Left lobe of liver (tissue), 2 donors: ENCODE measurements at regions not wholly inside any gene's neighbourhood (a gene's known extent, or its start where the extent isn't known, plus 50 kb on each side); places are given as distances from the start of the nearest gene placed in this dataset.
A peak's percentile ranks its signal among the peaks of the same experiment; 100 is the strongest.
"Not testable (repeated sequence)": the region's sequence is repeated elsewhere in the genome, so short reads cannot be mapped to it uniquely, and the experiment has no call there.

Experiments
- ATAC-seq: fragments of 200-7000 bp; cut with Tn5 transposase; one replicate; pipeline ENCODE4 v1.9.1; 2020; ENCODE audit warnings: mild to moderate bottlenecking, moderate library complexity
- DNase-seq: peaks from one replicate; pipeline ENCODE4 v3.0.0-alpha.2; 2020; ENCODE audit warnings: low spot score
- donor health status: DM: no; HTN: no; CAD: no; lungs with moderate emphysema.
- donor health status: DM: no; HTN: yes; CAD: no.

DNA sequence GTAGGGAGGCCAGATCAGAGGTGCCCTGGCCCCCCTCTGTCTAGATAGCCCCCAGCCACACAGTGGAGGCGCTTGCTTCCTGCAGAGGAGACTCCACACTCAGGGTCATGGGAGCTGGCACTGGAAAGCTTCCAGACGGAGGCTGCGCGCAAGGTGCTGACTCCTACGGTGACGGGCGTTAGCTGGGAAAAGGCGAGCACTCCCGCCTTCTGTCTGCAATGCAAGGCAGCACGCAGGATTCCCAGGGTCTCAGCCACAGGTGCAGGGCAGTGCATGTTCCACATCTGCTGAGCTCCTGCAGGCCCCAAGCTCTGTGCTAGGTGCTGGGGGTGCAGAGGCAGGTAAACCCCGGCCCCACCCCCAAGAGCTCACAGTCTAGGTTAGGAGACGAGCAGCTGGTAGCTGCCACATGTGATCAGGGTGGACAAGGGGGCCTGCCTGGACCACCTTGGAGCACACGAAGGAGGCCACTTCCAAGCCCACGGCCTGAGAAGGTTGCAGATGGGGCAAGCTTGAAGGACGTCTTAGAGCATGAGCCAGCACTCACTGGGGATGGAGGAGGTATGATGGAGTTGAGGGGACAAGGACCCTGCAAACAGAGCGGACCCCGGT, 310.9 kb upstream of the DIO3 start:
- ATAC-seq, result no peak
- DNase-seq, result no peak

DNA sequence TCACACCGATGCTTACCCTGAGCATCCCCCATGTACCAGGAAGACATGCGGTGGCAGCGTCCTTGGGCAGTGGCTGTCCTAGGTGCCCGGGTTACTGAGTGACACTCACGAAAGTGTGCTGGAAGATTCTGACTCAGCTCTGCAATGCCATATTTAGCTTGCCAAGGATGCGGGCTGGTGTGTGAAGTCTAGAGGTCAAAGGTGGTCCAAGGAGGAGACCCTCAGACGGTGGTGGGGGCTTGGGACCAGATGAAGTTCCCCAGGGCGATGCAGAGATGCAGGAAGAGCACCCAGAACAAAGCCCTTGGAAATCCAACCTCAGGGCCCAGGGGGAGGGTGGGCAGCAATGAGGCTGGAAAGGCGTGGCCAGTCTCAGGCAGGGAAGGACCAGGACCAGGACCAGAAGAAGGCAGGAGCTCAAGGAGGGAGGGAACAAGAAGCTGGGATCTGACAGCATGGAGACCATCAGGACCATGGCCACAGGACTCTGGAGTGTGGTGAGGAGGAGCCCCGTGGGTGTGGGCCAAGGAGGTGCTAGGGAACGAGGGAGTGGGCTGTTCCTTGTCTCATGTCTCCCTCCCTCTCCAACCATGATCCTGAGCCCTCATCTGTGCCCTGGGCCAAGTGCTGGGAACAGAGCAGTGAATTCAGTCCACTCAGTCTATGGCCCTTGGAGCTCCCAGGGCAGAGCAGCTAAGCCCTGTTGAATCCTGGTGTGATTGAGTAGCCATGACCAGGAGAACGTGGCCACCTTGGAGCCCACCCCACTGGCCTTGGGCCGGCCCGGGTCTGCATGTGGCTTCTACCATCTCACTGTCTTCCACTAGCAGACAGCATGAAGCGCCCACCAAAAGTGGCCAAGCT, 310.1 kb upstream of the DIO3 start:
- no peak for ATAC-seq
- DNase-seq, result no peak

- DNase-seq (no peak), ATAC-seq (no peak)
These were observed 309.4 kb upstream of the DIO3 start for GRCh38 chr14:101251812-101252442.

GRCh38 chr14:101252443-101253214, 308.7 kb upstream of the DIO3 start:
- ATAC-seq (no peak), DNase-seq (no peak)

- ATAC-seq (no peak), DNase-seq (no peak)
These were observed 307.3 kb upstream of the DIO3 start for GRCh38 chr14:101253948-101254347.

- DNase-seq (no peak), ATAC-seq (no peak)
These were observed 306.2 kb upstream of the DIO3 start for GRCh38 chr14:101254805-101255764.

DNA sequence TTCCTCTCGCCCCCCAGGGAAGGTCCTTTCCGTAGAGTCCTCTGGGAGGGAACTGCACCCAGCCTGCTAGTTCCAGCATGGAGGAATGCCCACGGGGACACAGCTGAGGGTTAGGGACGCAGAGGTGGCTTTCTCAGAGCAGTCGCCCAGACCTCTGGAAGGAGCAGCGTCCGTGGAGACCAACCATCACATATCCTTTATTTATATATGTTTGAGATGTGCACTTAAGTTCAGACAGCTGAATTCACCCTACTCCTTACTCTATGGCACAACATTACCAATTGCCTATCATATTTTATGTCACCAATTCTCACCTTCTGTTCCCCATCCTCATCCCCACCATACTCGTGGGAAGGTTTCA, 305.6 kb upstream of the DIO3 start:
- no peak for ATAC-seq
- no peak for DNase-seq

GRCh38 chr14:101256266-101256665, 305.0 kb upstream of the DIO3 start:
- DNase-seq (no peak), ATAC-seq (no peak)

GRCh38 chr14:101257551-101257950, 303.7 kb upstream of the DIO3 start:
- ATAC-seq, result no peak
- DNase-seq, result no peak

GRCh38 chr14:101259748-101260147, 301.5 kb upstream of the DIO3 start:
- ATAC-seq, result no peak
- no peak for DNase-seq

DNA sequence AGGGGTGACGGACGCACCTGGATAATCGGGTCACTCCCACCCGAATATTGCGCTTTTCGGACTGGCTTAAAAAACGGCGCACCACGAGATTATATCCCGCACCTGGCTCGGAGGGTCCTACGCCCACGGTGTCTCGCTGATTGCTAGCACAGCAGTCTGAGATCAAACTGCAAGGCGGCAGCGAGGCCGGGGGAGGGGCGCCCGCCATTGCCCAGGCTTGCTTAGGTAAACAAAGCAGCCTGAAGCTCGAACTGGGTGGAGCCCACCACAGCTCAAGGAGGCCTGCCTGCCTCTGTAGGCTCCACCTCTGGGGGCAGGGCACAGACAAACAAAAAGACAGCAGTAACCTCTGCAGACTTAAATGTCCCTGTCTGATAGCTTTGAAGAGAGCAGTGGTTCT, 294.9 kb upstream of the DIO3 start:
- ATAC-seq, DNase-seq: not testable (repeated sequence)

DNA sequence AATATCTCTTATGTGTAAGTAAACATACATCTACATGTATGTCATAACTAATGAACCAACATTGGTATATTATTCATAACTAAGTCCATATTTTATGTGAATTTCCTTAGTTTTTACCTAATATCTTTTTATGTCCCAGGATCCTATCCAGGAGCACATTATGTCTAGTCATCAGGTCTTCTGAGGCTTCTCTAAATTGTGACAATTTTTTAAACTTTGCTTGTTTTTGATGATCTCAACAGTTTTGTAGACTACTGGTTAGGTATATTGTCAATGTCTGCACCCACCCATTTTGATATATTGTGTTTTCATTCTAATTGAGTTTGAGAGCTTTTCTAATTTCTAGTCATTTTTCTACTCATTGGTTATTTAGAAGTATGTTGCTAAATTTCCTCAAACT, 288.2 kb upstream of the DIO3 start:
- ATAC-seq (no peak), DNase-seq (no peak)

DNA sequence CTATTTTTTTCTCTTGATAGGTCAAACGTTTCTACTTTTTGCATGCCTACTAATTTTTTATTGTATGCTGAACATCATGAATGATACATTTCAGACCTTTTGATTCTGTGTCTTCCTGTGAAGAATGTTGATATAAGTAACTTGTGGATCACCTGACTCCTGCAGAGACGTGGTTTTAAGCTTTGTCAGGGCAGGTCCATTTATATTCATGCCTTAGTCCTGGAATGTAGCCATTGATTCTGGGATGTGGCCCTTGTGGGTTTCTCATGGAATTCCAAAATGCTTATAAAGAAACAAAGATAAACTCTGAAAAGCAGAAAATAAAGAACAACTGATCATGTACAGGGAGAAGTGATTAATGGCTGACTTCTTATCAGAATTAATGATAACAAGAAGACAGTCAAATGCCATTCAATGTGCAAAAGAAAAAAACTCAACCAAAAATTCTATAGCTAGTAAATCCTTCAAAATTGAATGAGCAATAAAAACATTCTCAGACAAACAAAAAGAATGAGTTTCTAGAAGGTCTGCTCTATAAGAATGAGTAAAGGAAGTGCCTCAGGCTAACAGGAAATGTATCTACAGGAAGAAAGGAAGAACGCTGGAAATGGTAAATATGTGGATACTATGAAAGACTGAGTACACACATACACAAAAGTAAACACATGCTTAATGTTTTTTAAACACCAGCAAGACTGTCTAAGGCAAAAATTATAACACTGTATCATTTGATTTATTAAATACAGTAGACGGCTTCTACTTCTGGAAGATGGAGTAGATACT, 284.8 kb upstream of the DIO3 start:
- no peak for DNase-seq
- no peak for ATAC-seq

DNA sequence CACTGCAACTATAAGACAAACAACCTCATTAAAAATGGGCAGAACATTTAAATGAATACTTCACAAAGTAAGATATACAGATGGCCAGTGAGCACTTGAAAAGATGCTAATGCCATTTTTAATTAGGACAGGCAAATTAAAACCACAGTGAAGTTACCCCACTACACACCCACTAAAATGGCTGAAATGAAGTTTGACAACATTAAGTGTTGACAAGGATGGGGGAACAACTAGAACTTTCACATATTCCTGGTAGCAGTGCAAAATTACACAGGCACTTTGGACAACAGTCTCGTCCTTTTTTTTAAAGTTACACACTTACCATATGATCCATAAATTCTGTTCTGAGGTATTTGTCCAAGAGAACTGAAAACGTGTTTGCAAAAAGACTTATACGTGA, 278.9 kb upstream of the DIO3 start:
- DNase-seq (no peak), ATAC-seq (no peak)

DNA sequence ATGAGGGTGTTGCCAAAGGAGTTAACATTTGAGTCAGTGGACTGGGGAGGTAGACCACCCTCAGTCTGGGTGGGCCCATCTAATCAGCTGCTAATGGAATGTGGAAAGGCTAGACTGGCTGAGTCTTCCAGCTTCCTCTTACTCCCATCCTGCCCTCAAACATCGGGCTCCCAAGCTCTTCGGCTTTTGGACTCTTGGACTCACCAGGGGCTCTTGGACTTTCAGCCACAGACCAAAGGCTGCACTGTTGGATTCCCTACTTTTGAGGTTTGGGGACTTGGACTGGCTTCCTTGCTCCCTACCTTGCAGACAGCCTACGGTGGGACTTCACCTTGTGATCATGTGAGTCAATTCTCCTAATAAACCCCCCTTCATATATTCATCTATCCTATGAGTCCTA, 276.6 kb upstream of the DIO3 start:
- ATAC-seq, result no peak

DNA sequence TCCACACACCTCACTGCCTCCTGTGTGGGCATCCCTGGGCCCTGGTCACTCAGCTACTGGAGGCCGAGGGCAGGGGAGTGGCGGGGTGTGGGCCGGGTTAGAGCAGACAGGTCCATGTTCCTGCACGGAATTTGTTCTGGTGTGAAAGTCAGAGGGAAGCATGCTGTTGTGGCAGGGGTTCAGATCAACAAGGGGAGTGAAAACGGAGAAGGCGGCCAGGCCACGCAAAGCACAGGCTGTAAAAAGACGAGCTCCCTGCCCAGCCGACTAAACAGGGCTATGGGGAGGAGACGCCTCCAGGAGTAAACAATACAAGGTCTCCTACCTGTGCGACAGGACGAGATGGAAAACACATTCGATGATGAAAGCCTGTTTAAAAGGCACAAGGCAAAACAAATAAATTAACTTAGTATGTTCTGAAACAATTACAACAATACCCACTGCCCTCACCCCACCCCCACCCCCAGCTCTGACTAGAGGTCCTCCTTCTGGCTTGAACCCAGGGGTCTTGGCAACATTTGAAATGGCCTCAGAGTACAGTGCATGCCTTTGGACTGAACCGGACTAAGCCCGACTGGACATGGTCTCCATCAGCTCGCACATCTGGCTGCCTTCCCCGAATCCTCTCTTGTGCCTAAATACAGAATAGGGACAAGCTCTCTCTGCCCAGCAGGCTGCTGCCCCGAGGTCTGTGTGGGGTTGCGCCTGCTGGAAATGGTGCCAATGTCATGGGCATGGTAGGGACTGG, 274.9 kb upstream of the DIO3 start:
- DNase-seq (no peak), ATAC-seq (no peak)

More for the DNA sequence above, 276.6 kb upstream of the DIO3 start:
- DNase-seq, result no peak

DNA sequence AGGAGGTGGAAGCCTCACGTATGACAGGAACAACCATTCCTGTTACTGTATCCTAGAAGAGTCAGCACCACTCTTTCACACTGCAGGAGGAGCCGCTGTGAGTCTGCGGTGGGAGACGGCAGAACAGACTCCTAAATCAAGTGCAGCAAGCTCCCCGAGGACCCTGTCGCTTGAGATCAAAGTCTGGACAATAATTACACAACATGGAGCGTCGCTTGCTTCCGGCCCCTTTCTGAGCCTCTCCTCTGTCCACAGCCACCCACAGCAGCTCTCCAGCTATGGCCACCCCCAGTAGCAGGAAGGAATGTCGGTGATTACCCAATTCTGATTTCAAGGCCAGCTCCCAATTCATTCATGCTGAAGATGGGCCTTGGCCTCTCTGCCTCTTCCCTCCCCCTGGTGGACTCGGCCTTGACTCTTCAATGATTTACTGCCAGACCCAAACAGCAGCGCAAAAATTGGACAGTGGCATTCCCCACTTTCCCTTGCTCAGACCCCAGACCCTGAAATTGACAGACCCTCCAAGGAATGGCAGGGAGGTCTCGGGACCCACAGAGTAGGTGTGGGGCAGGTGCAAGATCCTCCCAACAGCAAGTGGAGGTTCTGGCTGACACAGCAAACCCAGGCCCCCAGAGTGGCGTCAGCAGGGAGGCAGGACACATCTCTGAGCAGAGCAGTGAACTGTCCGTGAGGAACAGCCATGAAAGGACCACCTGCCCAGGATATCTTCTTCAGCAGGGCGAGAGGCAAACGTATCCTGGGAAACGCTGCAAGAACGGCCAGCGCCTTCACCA, 272.7 kb upstream of the DIO3 start:
- ATAC-seq, result peak; percentile 37
- DNase-seq, result no peak

GRCh38 chr14:101289230-101289690, 272.0 kb upstream of the DIO3 start:
- ATAC-seq, result peak; percentile 86

More at GRCh38 chr14:101289230-101289690, 272.0 kb upstream of the DIO3 start:
- DNase-seq, result peak; percentile 75
